SJCRH30 (cell line): ENCODE measurements at regions not wholly inside any gene's neighbourhood (a gene's known extent, or its start where the extent isn't known, plus 50 kb on each side); places are given as distances from the start of the nearest gene placed in this dataset.
A peak's percentile ranks its signal among the peaks of the same experiment; 100 is the strongest.

Experiments
- DNase-seq, 2 experiments: peaks; one replicate each; pipeline ENCODE4 v3.0.0-alpha.2; 2015 to 2020
- H3K27ac ChIP-seq: fragments of 250-450 bp; sonication (Bioruptor Pico); 2 replicates; pipeline ENCODE4 v1.5.1; 2020; ENCODE audit warnings: mild to moderate bottlenecking, moderate library complexity
- H3K27me3 ChIP-seq: fragments of 250-450 bp; sonication (Bioruptor Pico); 2 replicates; pipeline ENCODE4 v1.5.1; 2020; ENCODE audit warnings: mild to moderate bottlenecking, moderate library complexity
- H3K36me3 ChIP-seq: fragments of 250-450 bp; sonication (Bioruptor Pico); 2 replicates; pipeline ENCODE4 v1.5.1; 2020; ENCODE audit warnings: mild to moderate bottlenecking, moderate library complexity
- H3K4me1 ChIP-seq: fragments of 250-450 bp; sonication (Bioruptor Pico); 2 replicates; pipeline ENCODE4 v1.5.1; 2020; ENCODE audit warnings: mild to moderate bottlenecking, moderate library complexity
- H3K4me3 ChIP-seq: fragments of 250-450 bp; sonication (Bioruptor Pico); 2 replicates; pipeline ENCODE4 v1.5.1; 2020; ENCODE audit warnings: mild to moderate bottlenecking, moderate library complexity
- H3K9me3 ChIP-seq: fragments of 250-450 bp; sonication (Bioruptor Pico); replicated peaks from 2 replicates; pipeline ENCODE4 v1.5.1; 2020; ENCODE audit warnings: mild to moderate bottlenecking, moderate library complexity

DNA sequence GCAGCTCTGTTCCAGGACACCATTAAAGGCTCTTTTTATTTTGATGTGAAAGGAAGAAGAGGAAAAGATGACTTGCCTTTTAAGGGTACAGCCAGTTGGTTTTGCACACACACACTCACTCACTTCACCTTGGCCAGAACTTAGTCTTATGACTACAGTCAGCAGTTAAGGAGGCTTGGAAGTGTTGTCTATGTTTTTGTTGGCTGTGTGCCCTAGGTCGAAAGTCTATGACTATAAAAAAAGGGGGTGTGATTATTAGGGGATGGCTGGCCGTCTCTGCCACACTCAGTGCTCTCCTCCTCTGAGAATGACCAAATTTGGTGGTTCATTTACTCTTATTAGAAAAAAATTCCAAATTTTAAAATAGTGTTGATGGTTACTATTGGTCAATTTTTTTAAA lies 139.5 kb upstream of the OTX2 start:
- Histone ChIP-seq H3K27me3 (no peaks in the 10 kb centered on the region), H3K4me1 (peaks cover 31% of the 10 kb centered on the region), H3K36me3 (no peaks in the 10 kb centered on the region), H3K27ac (no peak overlapping the region), H3K9me3 (no peaks in the 10 kb centered on the region), H3K4me3 (no peak overlapping the region)
- DNase-seq: peak; percentile 11 to 36

DNA sequence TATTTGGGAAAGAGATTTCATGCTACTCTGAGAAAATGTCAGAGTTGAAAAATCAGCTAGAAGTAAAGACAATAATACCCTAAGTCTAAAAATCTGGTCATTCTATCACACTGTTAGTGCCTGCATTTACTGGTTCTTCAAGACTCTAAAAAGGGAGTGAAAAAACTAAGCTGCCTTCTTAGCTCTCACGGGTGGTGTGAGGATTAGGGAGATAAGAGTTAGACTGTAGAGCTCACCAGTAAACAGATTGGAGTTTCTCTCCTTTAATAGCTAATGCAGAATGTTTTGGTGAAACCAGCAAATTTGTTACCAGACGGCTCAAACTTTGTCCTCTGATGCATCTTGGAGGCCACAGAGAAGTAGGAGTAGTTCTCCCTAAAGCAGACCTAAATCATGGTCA lies 135.0 kb upstream of the OTX2 start:
- H3K9me3 ChIP-seq: no peaks in the 10 kb centered on the region
- no peak overlapping the region for H3K27ac ChIP-seq
- H3K4me3 ChIP-seq: no peak overlapping the region
- no peak for DNase-seq
- H3K36me3 ChIP-seq: no peaks in the 10 kb centered on the region
- H3K27me3 ChIP-seq: no peaks in the 10 kb centered on the region
- peaks cover 16% of the 10 kb centered on the region for H3K4me1 ChIP-seq

DNA sequence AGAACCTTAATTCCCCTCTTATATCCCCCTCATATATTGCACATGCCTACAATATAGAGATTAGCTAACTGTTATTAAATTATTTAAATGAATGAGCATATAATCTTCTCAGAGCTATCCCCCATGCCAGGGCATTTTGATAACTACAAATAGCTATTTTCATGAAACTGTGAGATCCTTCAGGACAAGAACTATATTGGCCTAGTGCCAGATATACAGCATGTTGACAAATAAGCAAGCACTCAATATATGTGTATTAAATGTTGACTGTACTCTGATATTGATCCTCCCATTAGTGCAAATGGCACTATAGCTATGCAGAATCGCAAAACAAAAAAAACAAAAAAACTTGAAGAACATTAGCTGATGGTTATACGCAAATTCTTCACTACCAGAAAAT lies 134.1 kb upstream of the OTX2 start:
- peaks cover 11% of the 10 kb centered on the region for H3K4me1 ChIP-seq
- no peak for DNase-seq
- no peak overlapping the region for H3K27ac ChIP-seq
- no peak overlapping the region for H3K4me3 ChIP-seq
- no peaks in the 10 kb centered on the region for H3K36me3 ChIP-seq
- no peaks in the 10 kb centered on the region for H3K27me3 ChIP-seq
- no peaks in the 10 kb centered on the region for H3K9me3 ChIP-seq

DNA sequence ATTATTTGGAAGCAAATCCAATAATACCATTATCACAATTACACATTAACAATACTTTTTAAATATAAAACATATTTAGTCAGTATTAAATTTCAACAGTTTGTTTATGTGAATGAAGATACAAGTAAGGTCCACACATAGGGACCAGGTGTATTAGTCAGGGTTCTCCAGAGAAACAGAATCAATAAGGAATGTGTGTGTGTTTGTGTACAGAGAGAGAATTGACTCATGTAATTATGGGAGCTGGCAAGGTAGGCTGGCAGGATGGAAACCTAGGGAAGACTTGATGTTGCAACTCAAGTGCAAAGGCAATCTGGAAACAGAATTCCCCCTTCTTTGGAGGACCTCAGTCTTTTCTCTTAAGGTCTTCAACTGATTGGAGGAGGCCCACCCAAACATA lies 123.2 kb upstream of the OTX2 start:
- no peaks in the 10 kb centered on the region for H3K9me3 ChIP-seq
- no peaks in the 10 kb centered on the region for H3K27me3 ChIP-seq
- H3K36me3 ChIP-seq: no peaks in the 10 kb centered on the region
- H3K4me1 ChIP-seq: no peaks in the 10 kb centered on the region
- H3K4me3 ChIP-seq: no peak overlapping the region
- DNase-seq: no peak
- no peak overlapping the region for H3K27ac ChIP-seq

DNA sequence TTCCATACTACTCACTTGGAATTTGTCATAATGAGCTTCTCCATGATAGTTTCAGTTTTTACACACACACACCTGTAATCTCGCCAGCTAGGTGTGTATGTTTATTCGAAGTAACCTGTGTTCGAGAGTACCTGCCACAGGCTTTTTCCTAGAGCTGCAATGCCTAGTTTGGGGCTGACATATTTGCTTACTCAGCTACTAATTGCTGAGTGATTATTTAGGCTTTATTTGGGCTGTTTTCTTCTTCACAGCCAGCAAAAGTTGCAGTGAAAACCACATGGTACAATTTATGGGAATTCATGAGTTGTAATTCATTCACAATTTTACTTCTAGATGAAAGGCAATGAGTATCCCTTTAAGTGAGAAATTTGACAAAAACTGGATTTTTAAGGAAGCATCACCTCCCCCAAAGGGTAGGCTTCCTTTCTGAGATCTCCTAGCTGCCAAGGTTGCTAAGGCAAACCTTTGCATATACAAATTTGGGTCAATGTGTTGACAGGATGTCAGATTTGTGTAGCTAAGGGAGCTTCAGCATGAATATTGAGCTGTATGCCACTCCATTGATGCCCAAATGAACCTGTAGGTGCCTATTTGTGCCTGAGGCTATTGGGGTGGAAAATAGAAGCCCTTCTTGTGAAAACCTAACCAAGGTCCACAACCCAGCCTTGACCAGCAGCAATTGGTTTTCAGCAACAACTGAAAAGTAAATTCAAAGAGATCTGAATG lies 108.7 kb upstream of the OTX2 start:
- DNase-seq: no peak
- no peaks in the 10 kb centered on the region for H3K4me1 ChIP-seq
- H3K36me3 ChIP-seq: no peaks in the 10 kb centered on the region
- H3K27ac ChIP-seq: no peak overlapping the region
- H3K4me3 ChIP-seq: no peak overlapping the region
- no peaks in the 10 kb centered on the region for H3K27me3 ChIP-seq
- H3K9me3 ChIP-seq: no peaks in the 10 kb centered on the region

DNA sequence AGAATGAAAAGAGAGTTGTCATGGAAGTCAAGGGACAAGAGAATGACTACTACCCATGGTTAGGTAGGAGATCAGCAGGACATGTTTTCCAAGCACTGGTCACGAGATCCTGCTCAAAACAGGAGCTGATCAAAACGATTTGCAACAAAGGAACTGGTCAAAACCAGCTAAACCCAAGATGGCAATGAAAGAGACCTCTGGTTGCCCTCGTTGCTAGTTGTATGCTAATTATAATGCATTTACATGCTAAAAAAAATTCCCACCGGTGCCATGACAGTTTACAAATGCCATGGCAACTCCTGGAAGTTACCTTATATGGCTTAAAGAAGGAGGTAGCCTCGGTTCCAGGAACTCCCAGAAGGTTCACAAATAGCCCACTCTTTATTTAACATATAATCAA lies 95.0 kb upstream of the OTX2 start:
- no peaks in the 10 kb centered on the region for H3K27me3 ChIP-seq
- no peaks in the 10 kb centered on the region for H3K9me3 ChIP-seq
- H3K36me3 ChIP-seq: no peaks in the 10 kb centered on the region
- H3K4me3 ChIP-seq: no peak overlapping the region
- no peak overlapping the region for H3K27ac ChIP-seq
- no peak for DNase-seq
- no peaks in the 10 kb centered on the region for H3K4me1 ChIP-seq

DNA sequence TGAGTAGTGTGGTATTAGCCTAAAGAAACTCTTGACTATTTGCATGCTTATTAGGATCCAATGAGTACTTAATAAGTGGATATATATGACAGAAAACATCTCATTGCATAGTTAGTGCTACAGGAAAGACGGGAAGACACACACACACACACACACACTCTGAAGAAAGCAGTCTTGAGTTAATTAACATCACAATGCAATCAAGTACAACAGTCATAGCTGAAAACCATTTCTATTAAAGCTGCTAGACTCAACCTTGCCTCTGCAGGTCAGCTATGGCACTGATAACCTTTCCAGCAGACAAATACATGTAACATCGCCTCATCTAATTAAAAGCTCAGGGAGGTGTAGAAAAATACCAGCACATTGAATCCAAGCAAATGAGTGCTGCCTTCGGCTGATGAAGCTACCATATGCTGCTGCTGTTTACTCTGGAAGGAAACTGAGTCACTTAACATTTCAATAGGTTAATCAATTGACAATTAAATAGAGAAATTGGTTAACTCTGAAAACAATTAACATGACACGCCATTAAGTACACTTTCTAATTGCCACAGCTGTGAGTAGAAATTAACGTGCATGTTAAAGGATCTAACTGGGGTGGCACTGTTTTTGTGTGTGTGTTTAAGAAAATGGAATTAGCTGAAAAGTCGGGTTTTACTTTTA lies 93.2 kb upstream of the OTX2 start:
- Histone ChIP-seq H3K27ac (no peak overlapping the region), H3K9me3 (no peaks in the 10 kb centered on the region), H3K36me3 (no peaks in the 10 kb centered on the region), H3K4me1 (no peaks in the 10 kb centered on the region), H3K4me3 (no peak overlapping the region), H3K27me3 (no peaks in the 10 kb centered on the region)
- DNase-seq: no peak

DNA sequence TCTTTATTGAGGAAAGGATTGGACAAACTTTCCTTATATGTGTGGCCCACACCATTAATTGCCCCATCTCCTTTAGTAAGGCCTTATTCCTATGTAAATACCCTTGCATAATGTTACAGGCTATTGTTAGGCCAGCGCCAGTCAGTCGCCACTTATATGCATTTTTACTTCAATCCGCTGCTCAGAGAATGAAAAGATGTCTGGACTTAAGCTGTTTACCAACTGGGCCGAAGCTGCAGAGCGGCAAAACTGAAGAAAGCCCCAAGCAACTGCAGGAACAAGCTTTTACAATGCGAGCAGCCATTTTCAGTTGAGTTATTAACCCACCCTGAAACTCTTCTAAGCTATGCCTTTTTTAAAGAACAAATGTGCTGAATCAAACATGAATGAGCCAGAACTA lies 92.1 kb upstream of the OTX2 start:
- H3K4me1 ChIP-seq: no peaks in the 10 kb centered on the region
- no peak overlapping the region for H3K27ac ChIP-seq
- H3K36me3 ChIP-seq: no peaks in the 10 kb centered on the region
- no peak for DNase-seq
- H3K27me3 ChIP-seq: no peaks in the 10 kb centered on the region
- no peaks in the 10 kb centered on the region for H3K9me3 ChIP-seq
- no peak overlapping the region for H3K4me3 ChIP-seq

DNA sequence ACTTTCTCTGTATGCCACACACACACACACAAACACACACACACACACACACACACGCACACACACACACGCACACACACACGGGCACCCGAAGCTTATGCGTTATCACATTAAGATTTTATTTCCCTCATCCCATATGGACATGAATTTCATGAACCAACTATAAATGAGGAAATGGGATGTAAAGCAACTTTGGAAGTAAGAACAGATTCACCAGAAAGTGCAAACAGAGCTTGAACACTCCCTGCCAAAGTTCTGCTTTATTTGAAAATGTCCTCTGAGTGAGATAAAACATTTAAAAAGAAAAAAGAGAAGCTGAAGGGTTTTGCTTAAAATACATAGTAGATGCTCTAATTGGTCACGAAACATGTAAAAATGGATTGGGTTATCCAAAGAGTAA lies 90.4 kb upstream of the OTX2 start:
- Histone ChIP-seq H3K36me3 (no peaks in the 10 kb centered on the region), H3K4me1 (no peaks in the 10 kb centered on the region), H3K27ac (no peak overlapping the region), H3K4me3 (no peak overlapping the region), H3K27me3 (no peaks in the 10 kb centered on the region), H3K9me3 (no peaks in the 10 kb centered on the region)
- DNase-seq: no peak

DNA sequence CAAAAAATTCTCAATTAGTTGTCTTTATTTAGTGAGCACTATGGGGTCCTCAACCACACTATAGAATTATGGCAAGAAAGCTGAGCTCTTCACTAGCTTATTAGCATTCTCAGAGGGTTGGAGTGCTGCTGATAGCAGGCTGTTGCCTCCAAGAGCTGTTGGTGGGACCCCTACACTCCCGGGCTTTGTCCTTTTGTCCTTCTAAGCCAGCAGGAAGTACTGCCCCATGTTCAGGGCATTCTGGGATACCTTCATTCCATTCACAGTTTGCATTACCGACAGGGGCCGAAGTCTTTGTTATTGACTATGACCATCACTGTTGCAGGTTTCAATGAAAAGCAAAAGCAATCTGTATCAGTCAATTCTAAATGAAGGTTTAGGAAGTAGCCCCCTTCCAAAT lies 89.5 kb upstream of the OTX2 start:
- H3K36me3 ChIP-seq: no peaks in the 10 kb centered on the region
- H3K27ac ChIP-seq: no peak overlapping the region
- no peak for DNase-seq
- H3K4me3 ChIP-seq: no peak overlapping the region
- no peaks in the 10 kb centered on the region for H3K4me1 ChIP-seq
- no peaks in the 10 kb centered on the region for H3K9me3 ChIP-seq
- no peaks in the 10 kb centered on the region for H3K27me3 ChIP-seq

DNA sequence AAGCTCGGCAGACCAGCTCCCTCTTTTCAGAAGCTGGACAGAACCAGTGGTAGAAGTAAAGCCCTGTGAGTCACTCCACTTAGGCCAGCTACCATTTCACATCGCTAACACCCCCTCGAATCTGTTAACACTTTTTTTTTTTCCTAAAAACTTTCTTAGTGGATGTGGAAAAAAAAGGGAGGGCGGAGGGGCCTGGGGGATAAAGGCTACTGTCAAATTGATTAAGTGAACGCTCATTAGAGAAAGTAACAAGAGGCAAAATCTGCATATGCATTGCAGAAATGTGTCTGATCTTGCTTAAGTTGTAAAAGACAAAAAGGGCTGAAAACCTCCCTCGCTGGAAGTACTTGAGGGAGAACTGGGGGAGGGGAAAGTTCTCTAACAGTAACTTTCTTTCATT lies 86.6 kb upstream of the OTX2 start:
- DNase-seq: no peak
- Histone ChIP-seq H3K36me3 (no peaks in the 10 kb centered on the region), H3K4me3 (no peak overlapping the region), H3K9me3 (no peaks in the 10 kb centered on the region), H3K4me1 (no peaks in the 10 kb centered on the region), H3K27me3 (no peaks in the 10 kb centered on the region), H3K27ac (no peak overlapping the region)

DNA sequence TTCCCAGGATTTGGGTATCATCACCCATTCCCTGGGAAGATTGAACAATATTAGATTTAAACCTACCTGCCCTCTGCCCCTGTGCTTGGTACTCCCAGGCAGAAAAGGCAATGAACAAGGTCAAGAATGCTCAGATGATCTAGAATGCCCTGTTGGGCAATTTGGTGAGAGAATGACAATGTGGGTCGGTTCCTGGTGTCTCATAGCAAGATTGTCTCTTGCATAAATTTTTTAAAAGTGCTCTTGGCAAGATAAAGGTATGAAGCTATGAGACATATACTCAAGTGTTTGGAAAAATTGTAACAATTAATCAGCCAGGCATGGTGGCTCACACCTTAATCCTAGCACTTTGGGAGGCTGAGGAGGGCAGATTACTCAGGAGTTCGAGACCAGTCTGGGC lies 86.0 kb upstream of the OTX2 start:
- no peaks in the 10 kb centered on the region for H3K4me1 ChIP-seq

DNA sequence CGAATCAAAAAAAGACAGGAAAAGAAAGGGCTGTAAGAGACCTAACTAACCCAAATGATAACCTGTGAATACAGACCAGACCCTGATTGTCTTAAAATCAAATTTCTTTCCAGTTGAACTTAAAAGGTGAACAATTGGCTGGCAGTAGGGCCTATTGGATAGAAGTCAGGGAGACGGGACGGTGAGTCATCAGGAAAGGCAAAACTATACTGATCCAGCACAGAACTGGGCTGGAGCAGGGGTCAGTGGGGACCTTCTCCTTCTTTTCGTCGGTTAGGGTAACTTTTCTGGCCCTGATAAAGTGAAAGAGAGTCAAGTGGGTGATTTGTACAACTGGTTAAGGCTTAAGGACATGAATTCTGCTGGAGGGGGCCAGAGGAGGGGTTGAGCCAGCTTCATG lies 84.9 kb upstream of the OTX2 start:
- H3K27ac ChIP-seq: no peak overlapping the region
- H3K36me3 ChIP-seq: no peaks in the 10 kb centered on the region
- DNase-seq: no peak
- H3K4me3 ChIP-seq: no peak overlapping the region
- H3K9me3 ChIP-seq: no peaks in the 10 kb centered on the region
- no peaks in the 10 kb centered on the region for H3K4me1 ChIP-seq
- H3K27me3 ChIP-seq: no peaks in the 10 kb centered on the region

More for the DNA sequence above, 86.0 kb upstream of the OTX2 start:
- H3K27ac ChIP-seq: no peak overlapping the region
- H3K36me3 ChIP-seq: no peaks in the 10 kb centered on the region
- no peak for DNase-seq
- H3K4me3 ChIP-seq: no peak overlapping the region
- H3K9me3 ChIP-seq: no peaks in the 10 kb centered on the region
- H3K27me3 ChIP-seq: no peaks in the 10 kb centered on the region

DNA sequence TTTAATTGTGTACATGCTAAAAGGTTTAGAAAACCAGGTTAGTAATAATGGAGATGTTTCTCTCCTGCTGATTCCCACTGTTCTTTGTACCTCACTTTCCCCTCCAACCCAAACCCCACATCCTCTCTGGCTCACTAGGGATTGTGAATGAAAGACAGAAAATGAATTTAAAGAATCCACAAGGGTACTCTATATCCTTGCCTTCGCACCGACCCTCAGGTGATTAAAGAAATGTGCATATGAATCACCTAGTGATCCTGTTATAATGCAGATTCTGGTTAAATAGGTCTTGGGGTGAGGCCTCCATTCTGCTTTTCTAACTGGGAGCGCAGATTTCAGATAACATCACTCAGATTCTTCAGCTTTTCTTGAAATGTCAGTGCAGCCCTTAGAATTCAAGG lies 84.3 kb upstream of the OTX2 start:
- DNase-seq: no peak
- Histone ChIP-seq H3K4me3 (no peak overlapping the region), H3K36me3 (no peaks in the 10 kb centered on the region), H3K4me1 (no peaks in the 10 kb centered on the region), H3K27ac (no peak overlapping the region), H3K9me3 (no peaks in the 10 kb centered on the region), H3K27me3 (no peaks in the 10 kb centered on the region)

DNA sequence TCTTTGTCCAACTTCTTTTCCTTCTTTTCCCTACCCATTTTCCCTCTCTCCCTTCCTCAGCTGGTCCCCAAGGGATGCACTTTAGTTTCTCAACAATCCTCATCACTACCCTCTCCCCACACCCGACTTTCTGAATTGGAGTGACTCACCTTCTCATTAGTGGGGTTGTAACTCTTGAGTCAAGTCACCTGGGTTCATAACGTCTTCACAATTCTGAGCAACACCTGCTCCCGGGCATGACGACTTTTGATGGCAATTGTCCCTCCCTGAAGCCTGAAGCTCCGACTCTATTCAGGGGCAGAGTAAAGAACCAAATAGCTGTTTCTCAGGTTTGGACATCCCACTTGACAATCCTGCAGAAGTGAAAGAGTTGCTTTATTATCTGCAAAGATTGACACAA lies 82.7 kb upstream of the OTX2 start:
- H3K36me3 ChIP-seq: no peaks in the 10 kb centered on the region
- H3K4me1 ChIP-seq: no peaks in the 10 kb centered on the region
- no peaks in the 10 kb centered on the region for H3K27me3 ChIP-seq
- no peaks in the 10 kb centered on the region for H3K9me3 ChIP-seq
- DNase-seq: no peak
- no peak overlapping the region for H3K27ac ChIP-seq
- no peak overlapping the region for H3K4me3 ChIP-seq

DNA sequence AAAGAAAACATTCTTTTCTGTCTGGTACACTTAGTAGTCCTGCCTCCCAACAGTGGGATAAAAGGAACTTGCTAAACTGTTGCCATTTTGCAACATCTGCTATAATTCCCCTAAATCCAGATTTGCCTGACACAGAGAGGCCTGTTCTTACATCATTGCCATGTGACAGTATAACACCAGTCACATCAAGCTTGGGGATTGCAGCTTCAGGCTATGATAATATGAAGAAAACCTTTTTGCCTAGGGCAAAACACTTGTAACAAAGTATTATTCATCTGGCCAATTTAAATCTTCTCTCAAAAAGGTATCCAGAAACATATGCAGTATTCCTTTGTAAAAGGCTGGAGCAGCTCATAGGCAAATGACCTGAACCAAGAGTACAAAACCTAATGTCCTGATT lies 80.9 kb upstream of the OTX2 start:
- H3K4me3 ChIP-seq: no peak overlapping the region
- H3K27ac ChIP-seq: no peak overlapping the region
- peaks cover 5% of the 10 kb centered on the region; the same call in 1 of the 2 replicates for H3K4me1 ChIP-seq
- H3K9me3 ChIP-seq: no peaks in the 10 kb centered on the region
- H3K36me3 ChIP-seq: no peaks in the 10 kb centered on the region
- DNase-seq: peak; percentile 3 to 32
- no peaks in the 10 kb centered on the region for H3K27me3 ChIP-seq
